ENCODE measurements at regions not wholly inside any gene's neighbourhood (a gene's known extent, or its start where the extent isn't known, plus 50 kb on each side); places are given as distances from the start of the nearest gene placed in this dataset.

GRCh38 chr17:27216836-27217235, 77.1 kb upstream of the WSB1 start:
- DNase-seq: no peak

GRCh38 chr17:27217631-27218030, 76.3 kb upstream of the WSB1 start:
- DNase-seq: no peak

- no peak for DNase-seq
Measured at GRCh38 chr17:27218041-27218440, 75.9 kb upstream of the WSB1 start.

GRCh38 chr17:27218719-27219488, 75.0 kb upstream of the WSB1 start:
- DNase-seq: no peak

GRCh38 chr17:27222515-27222914, 71.4 kb upstream of the WSB1 start:
- DNase-seq: no peak

GRCh38 chr17:27224526-27225315, 69.2 kb upstream of the WSB1 start:
- DNase-seq: no peak

- DNase-seq: no peak
Measured at GRCh38 chr17:27226611-27227230, 67.2 kb upstream of the WSB1 start.

GRCh38 chr17:27230996-27231395, 62.9 kb upstream of the WSB1 start:
- no peak for DNase-seq

- DNase-seq: no peak
Measured at GRCh38 chr17:27232328-27232727, 61.6 kb upstream of the WSB1 start.

GRCh38 chr17:27233059-27233458, 60.9 kb upstream of the WSB1 start:
- no peak for DNase-seq

- DNase-seq: no peak
Measured at GRCh38 chr17:27233776-27234175, 60.1 kb upstream of the WSB1 start.

- peak; percentile 57 for DNase-seq
Measured at GRCh38 chr17:27236717-27237315, 57.1 kb upstream of the WSB1 start.

GRCh38 chr17:27237890-27238289, 56.0 kb upstream of the WSB1 start:
- no peak for DNase-seq

- no peak for DNase-seq
Measured at GRCh38 chr17:27239046-27239445, 54.9 kb upstream of the WSB1 start.

GRCh38 chr17:27239584-27239983, 54.3 kb upstream of the WSB1 start:
- DNase-seq: no peak

GRCh38 chr17:27240086-27240801, 53.7 kb upstream of the WSB1 start:
- no peak for DNase-seq

- DNase-seq: no peak
Measured at GRCh38 chr17:27240802-27241155, 53.1 kb upstream of the WSB1 start.

- peak; percentile 25 for DNase-seq
Measured at GRCh38 chr17:27241346-27241946, 52.5 kb upstream of the WSB1 start.

- DNase-seq: no peak
Measured at GRCh38 chr17:27242951-27243350, 51.0 kb upstream of the WSB1 start.

- DNase-seq: no peak
Measured at GRCh38 chr17:27244011-27244410, 49.9 kb upstream of the WSB1 start.
